NCI-H1930 (cell line): ENCODE measurements at regions not wholly inside any gene's neighbourhood (a gene's known extent, or its start where the extent isn't known, plus 50 kb on each side); places are given as distances from the start of the nearest gene placed in this dataset.

Experiments
- DNase-seq, 2 experiments: peaks; one replicate each; lab custom pipeline; 2025; lab: John Stamatoyannopoulos, UW

DNA sequence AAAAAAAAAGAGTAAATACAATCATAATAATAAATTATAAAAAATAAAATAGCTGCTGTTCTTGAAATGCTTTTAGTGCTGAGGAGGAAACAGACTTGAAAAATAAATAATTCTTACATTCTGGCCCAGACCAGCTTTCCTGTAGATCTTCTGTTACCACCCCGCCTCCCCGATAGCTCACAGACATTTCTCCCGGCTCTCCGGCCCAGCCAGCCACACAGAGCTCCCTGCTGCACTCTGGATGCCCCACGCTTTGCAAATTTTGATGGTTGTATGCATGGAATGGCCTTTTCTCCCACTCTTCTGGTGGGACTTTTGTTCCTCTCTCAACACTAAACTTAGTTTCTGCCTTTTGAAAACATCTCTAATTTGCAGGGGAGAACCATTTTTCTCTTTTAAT, 249.3 kb downstream of the ATP23 start:
- DNase-seq, result no peak

DNA sequence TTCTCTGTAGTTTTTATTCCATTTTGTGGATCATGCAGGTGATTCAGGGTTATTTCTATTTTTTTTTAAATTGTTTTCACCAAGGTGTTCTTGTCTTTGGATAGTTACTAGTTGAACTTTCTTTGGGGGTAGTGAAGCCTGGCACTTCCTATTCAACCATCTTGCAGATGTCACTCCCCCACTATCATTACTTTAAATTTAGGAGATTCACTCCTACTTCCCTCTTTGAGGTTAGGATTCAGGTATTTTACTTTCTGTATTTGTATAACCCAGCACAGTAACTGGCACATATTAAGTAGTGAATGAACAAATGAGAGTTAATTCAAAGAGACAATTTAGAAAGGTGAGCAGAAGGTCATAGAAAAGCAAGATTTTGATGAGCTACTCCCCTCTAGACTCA, 255.6 kb downstream of the ATP23 start:
- DNase-seq, result no peak

DNA sequence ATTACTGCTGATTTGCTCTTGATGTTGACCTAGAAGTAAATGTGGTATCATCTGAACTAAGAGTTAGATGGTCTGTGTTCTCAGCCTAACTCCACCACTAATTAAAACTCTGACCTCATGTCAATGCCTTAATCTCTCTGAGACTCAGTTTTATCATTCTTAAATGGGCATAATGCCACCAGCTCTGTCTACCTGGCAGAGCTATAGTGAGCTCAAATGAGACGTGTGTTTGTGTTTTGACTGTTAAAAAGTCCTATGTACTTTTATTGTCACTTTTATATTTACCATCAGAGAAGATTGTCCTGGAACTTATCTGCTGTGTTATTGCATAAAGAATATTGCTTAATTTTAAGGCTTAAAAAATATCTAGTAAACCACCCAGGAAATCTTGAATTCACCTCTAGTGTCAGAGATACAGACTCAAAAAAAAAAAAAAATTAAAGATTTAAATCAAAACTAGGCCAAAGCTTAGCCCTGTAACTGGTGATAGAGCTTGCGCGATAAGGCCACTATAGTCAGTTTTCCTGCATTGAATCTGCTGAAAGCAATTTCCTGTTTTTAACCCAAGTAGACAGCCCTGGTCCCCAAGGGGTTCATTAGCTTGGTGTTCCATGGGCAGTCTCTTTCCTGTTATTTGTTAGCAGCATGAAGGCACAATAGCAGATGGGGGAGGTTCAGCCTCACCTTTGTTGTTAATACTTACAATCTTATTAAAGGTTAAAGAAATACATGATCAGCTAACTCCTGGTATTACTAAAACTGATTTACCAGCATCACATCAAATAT, 261.8 kb downstream of the ATP23 start:
- DNase-seq, result no peak

DNA sequence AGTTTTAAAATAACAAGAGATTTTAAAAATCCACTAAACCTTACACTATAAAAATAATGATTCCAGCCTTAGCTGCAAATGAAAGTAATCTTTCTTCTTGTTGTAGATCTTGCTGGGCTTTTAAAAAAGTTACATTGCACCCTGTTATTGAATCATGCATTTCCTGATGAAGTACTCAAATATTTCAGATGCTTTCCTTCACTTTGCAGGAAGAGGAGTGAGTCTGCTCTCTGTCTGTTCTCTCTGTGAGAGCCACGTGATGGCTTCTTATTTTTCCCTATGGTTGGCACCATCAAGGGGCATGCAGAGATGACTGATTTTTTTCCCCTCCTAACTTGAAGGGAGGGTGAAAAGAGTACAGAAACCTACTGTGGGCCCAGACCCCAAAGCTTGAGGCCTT, 262.7 kb downstream of the ATP23 start:
- no peak for DNase-seq

DNA sequence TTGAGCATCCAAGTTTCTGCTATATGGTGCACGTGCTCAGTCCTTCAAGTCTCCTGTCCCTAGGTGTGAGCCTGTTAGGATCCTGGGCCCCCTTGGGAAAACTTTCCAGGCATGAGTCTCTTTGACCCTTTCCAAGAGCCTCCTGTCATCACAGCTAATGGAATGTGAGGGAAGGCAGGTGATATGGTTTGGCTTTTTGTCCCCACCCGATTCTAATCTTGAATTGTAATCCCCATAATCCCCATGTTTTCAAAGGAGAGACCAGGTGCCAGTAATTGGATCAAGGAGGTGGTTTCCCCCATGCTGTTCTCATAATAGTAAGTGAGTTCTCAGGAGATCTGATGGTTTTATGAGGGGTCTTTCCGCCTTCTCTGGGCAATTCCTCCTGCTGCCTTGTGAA, 265.5 kb downstream of the ATP23 start:
- DNase-seq, result no peak

DNA sequence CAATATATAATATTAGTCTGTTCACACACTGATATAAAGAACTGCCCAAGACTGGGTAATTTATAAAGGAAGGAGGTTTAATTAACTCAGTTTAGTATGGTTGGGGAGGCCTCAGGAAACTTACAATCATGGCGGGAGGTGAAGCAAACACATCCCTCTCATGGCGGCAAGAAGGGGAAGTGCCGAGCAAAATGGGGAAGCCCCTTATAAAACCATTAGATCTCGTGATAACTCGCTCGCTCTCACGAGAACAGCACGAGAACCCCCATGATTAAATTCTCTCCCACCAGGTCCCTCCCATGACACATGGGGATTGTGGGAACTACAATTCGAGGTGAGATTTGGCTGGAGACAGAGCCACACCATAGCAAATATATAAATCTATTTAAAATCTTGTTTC, 269.8 kb downstream of the ATP23 start:
- DNase-seq, result no peak

DNA sequence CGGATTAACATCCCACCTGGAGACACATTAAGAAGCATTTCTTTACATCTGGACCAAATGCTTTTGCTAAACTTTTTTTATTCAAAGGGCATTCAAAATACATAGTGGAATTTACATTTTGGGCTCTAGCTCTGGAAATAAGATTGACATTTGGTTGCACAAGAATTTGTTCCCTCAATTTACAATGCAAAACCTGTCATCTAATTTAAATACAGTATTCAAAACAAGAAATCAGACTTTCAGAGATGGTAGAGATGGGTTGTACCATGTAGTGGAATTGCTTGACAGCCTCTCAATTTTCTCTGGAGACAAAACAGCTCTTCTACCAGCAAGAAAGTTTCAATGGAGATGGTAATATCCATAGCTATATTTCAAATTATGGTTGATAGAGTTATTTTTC, 275.8 kb downstream of the ATP23 start:
- no peak for DNase-seq

DNA sequence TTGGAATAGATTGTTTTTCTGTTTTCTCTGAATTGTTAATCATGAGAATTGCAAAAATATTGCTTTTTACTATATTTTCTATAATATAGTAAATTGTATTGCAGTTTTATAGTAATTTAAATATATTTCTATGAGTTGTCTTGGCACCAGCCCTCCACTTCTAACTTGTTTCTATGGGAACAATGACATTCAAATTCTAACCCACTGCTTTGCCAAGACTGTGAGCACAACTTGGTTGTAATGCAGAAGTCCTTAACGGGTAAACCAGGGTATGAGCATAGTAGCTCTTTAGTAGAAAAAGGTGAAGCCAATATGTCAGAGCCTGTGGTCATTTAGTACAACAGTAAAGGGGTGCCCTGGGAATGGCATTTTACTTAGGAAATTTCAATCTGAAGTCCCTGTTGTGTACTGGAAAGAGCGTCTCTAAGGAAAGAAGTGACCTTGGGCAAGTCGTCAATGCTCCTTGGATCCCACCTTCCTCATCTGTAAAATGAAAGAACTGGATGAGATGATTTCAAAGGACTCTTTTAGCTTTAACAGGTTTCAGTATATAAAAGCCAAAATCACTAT, 283.3 kb downstream of the ATP23 start:
- DNase-seq, result no peak

DNA sequence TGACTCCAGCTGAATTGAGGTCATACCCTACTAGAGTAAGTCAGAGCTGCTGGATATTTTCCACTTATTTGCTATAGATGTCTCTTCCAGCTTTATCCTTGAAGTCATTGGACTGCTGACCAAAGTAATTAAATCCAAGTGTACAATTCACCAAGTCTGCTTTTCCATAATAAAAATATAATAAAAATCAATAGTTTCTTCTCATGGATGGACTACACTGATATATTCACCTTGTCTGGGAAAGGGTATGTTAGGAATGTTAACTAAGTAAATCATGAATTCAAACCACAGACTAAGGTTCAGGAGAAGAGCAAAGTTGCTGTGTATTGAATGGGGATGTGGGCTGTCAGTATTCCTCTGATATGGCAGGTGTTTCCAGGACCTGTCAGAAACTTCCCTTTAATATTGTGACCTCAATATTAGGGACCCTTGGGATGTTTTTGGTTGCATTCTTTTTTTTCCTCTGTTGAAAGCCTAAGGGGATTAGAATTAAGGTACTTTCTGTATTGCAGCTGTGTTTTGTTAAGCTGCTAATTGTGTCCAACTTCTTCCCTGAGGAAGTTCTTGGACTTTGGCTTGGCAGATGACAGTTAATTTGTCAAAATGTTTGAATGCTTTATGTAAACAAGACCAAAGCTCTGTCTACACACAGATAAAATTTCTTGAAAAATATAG, 284.0 kb downstream of the ATP23 start:
- no peak for DNase-seq

DNA sequence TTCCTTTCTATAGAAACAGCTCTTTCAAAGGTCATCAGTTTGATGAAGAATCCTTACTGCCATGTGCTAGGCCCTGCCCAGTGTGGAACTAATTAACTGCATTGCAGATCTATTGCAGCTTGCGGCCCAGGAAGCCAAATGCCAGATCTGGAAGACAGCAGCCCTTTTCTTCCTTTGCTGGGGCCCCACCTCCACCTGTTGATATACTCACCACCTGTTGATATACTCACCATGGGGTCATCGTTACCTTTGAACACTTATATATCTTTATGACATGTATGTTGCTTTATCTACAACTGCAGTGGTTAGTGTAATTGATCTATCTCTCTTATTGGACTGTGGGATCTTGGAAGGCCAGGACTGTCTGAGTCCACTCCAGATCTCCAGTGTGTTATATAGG, 292.5 kb downstream of the ATP23 start:
- no peak for DNase-seq

DNA sequence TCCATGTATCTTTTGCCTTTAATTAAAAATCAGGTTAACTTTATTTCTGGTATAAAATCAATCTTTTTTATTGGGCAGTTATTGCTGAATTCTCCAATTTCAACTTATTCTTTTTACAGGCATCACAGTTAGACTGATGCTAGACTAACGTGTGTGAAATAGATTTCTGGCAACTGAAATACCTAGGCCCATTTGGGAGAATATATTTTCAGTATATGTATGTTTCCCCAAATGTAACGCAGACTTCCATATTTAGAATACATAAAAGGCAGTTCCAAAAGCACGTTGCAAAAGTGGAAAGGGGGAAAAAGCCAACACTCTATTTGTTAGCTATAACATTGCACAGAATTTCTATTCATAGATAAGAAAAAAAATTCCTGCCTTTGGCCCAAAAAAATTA, 297.0 kb downstream of the ATP23 start:
- DNase-seq, result no peak

DNA sequence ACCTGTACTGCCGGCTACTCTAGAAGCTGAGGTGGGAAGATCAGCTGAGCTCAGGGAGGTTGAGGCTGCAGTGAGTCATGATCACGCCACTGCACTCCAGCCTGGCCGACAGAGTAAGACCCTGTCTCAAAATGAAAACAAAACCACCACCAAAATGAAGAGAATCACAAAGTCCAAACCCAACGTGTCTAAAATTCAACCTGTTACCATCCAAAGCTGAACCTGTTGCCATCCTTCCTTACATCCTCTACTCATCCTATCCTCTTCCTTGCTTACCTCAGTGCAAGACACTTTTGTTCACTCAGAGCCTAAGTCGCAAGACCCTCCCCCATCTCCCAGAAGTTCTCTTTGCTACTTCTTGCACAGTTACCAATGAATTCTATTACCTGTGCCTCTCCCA, 299.7 kb downstream of the ATP23 start:
- DNase-seq, result no peak

DNA sequence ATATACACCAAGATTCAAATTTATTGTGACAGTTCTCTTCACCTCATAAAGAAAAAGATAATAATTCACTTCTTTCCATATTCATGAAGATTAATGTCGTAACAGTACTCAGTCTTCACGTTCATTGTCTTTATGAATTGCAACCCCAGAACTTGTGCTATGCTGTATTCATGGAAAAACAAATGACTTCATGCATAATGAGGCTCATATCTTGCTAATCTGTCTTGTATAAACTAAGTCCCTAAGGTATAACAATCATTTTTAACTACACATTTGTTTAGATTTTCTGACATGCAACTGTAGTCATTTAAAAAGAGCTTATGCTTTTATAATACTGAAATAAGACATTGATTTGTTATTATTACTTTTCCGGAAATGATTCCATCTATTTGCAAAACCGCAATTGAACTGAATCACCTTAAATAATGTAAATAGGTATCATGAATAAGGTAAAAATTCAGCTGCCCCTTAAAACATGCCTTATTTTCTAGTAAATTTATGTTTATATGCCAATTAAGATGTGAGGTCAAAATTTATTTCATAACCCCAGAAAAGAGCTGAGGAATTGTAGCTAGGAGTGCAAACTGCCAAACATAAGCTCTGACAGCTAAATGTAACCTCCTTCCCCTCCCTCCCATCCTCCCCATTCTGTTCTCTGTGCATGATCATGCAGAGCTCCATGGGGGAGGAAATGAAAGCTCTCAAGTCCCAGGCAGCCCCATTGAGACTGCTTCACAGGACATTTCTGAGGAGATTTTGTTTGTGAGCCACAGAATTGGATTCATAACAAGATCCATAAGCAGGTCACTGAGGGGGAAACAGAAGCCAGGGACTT, 301.6 kb downstream of the ATP23 start:
- no peak for DNase-seq

DNA sequence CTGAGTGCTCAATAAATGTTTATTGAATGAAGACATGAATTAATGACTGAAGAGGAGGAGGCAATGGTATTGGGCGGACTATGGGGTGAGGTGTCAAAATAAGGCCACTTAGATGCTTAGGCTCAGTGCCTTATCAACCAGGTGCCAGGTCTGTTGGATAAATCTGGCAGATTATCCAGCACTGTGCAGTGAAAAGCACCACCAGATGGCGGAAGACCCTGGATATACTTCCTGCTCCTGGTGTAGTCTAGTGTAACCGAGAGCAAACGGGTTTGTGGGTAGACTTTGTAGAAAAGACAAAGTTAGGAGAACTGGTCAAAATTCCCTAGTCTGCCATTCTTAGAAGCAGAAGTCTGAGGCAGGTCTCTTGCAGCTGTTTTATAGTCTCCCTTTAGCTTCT, 306.3 kb downstream of the ATP23 start:
- no peak for DNase-seq

DNA sequence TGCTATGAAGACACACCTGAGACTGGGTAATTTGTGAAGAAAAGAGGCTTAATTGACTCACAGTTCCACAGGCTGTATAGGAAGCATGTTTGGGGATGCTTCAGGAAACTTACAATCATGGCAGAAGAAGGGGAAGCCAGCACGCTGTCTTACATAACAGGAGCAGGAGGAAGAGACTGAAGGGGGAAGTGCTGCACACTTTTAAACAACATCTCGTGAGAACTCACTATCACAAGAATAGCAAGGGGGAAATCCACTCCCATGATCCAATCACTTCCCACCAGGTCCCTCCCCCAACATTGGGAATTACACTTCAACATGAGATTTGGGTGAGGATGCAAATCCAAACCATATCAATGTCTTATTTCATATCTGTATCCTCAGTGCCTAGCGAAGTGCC, 307.2 kb downstream of the ATP23 start:
- DNase-seq, result no peak

DNA sequence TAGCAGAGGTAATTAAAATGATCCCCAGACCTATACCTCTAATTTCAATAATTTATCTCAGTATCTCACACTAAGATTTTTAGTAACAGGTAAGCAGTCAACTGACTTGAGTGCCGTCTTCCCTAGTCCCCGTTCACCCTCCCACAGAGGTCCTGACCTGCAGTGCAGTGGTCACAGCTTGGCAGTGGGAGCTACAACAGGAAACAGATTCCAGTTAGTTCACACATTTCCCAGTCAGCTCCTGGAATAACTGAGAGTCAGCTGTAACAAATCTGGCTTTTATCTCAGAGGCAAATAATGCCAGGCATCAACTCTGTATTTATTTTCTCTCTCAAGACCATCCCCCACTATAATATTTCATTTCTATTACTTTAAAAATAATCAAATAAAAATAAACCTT, 308.2 kb downstream of the ATP23 start:
- DNase-seq, result no peak

DNA sequence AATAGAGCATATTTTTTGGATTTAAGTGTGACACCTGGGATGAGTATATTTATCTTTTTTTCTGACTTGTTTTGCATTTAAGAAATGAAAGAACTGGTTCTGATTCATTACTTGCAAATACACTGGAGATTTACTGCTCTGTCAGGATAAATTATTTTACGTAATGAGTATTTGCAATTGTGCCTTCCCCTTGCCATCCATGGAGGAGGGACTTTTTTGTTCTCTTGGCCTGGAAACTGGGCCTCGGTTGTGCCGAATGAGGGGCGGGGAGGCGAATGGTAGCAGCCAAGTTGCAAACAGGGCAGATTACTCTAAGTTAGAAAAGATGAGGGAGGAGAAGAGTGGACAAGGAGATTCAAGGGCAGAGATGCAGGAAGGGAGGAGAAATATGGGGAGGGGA, 308.7 kb downstream of the ATP23 start:
- DNase-seq, result no peak

DNA sequence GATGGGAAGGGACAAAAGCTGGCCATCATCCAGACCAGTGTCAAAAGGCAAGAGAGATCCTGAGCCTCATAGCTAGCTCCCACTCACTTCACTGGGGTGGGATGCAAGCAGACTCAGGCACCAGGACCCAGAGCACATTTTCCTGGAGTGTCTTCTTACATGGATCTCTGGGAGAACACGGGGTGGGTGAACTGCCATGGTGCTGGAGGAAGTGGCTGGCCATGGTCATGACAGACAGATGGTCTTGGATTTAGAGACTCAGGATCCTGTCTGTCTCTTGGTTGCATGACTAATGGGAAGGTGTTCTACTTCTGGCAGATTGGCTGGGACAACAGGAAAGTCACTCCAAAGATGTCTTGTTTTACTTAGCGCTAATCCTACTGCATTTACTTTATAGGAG, 311.5 kb downstream of the ATP23 start:
- DNase-seq, result no peak

DNA sequence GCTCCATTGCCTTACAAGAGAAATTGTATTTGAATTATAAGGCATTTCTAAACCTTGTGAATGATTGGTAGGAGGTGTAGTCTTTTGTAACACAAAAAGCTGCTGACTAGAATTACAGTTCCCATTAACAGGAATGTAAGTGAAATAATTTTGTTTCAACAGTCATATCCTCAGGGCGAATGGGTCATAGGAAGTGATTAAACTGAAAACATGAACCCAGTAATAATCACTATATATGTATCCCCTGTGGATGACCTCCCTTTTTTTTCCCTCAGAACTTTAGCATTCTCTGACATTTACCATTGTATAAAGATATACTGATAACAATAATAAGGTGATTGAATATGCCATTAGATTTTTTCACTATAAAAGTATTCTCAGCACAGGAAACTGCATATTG, 312.3 kb downstream of the ATP23 start:
- no peak for DNase-seq

DNA sequence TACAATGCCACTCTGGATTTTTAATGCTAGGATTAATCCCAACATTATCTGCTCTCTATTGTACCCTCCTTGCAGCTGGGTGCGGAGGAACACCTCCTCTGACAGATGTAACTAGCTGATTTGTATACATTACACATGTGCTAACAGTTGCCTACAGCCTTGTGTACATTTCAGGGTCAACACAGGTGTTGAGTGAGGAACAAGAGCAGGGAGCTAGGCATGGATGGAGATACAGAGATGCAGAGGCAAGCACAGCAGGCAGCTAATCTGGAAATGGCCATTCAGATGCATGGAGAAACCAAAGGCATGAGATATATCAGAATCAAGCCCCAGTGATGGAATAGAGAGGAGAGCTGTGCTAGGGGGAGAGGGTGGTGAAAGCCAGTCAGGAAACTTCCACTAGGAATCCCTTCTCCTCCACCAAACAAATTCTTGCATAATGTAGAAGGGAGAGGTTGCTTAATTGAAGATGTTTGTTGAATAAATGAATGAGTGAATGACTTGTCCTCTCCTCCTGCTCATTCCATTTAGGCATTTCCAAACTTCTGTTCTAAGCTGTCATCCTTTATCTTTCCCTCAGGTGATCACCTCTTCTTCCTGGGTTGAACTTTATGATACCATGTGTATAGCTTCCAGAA, 313.2 kb downstream of the ATP23 start:
- no peak for DNase-seq

DNA sequence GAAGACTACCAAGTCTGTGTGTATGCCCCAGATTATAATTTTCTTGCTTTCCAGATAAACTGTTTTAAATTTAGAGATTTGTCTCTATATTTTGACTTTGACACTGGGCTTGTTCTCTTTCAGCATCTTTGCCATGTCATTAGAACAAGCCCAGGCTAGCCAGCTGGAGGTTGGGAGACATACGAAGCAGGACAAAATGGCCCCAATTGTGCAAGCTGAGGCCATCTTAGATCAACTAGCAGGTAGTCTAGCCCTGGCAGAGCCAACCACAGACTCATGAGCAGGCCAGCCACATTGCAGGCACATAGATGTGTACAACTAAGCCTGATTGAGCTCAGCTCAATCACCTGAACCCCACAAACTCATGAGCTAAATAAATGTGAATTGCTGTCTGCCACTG, 321.4 kb downstream of the ATP23 start:
- no peak for DNase-seq

DNA sequence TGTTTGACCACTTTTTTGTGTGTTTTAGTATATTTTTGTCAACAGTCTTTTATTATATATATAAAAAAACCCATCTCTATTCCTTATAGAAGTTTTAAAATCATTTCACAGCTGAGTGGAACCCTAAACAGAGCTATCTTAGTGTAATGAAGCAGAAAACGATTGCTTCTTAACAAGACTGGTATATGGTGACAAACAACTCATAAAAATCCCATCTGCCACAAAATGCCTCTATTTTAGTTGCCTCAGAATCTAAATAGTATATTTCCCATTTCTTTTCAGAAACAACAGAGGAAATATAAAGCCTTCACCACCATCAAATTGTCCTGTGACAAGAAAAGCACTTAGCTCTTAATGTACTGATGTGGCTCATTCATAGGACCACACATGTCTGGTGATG, 322.4 kb downstream of the ATP23 start:
- DNase-seq, result no peak
